HEK293 (cell line): ENCODE measurements at regions not wholly inside any gene's neighbourhood (a gene's known extent, or its start where the extent isn't known, plus 50 kb on each side); places are given as distances from the start of the nearest gene placed in this dataset.

ENCODE experiments used
- CTCF ChIP-seq: fragments of 450-650 bp; formaldehyde crosslinking; IDR thresholded peaks from 2 replicates; pipeline ENCODE4 v1.5.1; 2016; ENCODE audit warnings: missing biosample characterization, missing genetic modification characterization
- HOXA7 ChIP-seq: sonication (generic); formaldehyde crosslinking; IDR thresholded peaks from 2 replicates; pipeline ENCODE4 v1.8.1; 2022; ENCODE audit warnings: missing genetic modification reagents, borderline replicate concordance
- PBX3 ChIP-seq: sonication (generic); formaldehyde crosslinking; IDR thresholded peaks from 2 replicates; pipeline ENCODE4 v1.8.1; 2022; ENCODE audit warnings: mild to moderate bottlenecking, moderate library complexity, missing genetic modification reagents
- PRDM4 ChIP-seq: fragments of 450-650 bp; formaldehyde crosslinking; IDR thresholded peaks from 2 replicates; pipeline ENCODE4 v1.5.1; 2017; ENCODE audit warnings: missing biosample characterization, missing genetic modification characterization
- REST ChIP-seq: fragments of 450-650 bp; formaldehyde crosslinking; IDR thresholded peaks from 2 replicates; pipeline ENCODE4 v1.5.1; 2016; ENCODE audit warnings: missing biosample characterization, missing genetic modification characterization
- SP2 ChIP-seq: fragments of 450-650 bp; formaldehyde crosslinking; IDR thresholded peaks from 2 replicates; pipeline ENCODE4 v1.5.1; 2016; ENCODE audit warnings: missing biosample characterization, missing genetic modification characterization
- ZBTB49 ChIP-seq: fragments of 450-650 bp; formaldehyde crosslinking; IDR thresholded peaks from 2 replicates; pipeline ENCODE4 v1.5.1; 2016; ENCODE audit warnings: missing biosample characterization, missing genetic modification characterization, low read depth
- ZNF10 ChIP-seq: fragments of 450-650 bp; formaldehyde crosslinking; IDR thresholded peaks from 2 replicates; pipeline ENCODE4 v1.5.1; 2017; ENCODE audit warnings: missing biosample characterization, missing genetic modification characterization
- ZNF175 ChIP-seq: fragments of 450-650 bp; formaldehyde crosslinking; IDR thresholded peaks from 2 replicates; pipeline ENCODE4 v1.5.1; 2016; ENCODE audit warnings: missing biosample characterization, missing genetic modification characterization
- ZNF362 ChIP-seq: fragments of 450-650 bp; formaldehyde crosslinking; IDR thresholded peaks from 2 replicates; pipeline ENCODE4 v1.5.1; 2016; ENCODE audit warnings: missing biosample characterization, missing genetic modification characterization

- TF ChIP-seq SP2 (no peak), CTCF (tag by site-specific recombination) (no peak), PBX3 (CRISPR knock-in tag) (no peak), REST (no peak), ZNF10 (tag by site-specific recombination) (no peak), ZNF175 (tag by site-specific recombination) (no peak), PRDM4 (tag by site-specific recombination) (no peak), ZBTB49 (tag by site-specific recombination) (no peak), HOXA7 (CRISPR knock-in tag) (no peak), ZNF362 (no peak)
Measured at GRCh38 chr3:8239095-8239494, 262.5 kb upstream of the LMCD1 start.
